T-helper 2 cell treated with Interferon-gamma antibody and Interleukin-4, amounts not matched to agents 100 ng/mL and 5 ng/mL, for 36 hours (primary cell): ENCODE measurements at regions not wholly inside any gene's neighbourhood (a gene's known extent, or its start where the extent isn't known, plus 50 kb on each side); places are given as distances from the start of the nearest gene placed in this dataset.
"Not testable (repeated sequence)": the region's sequence is repeated elsewhere in the genome, so short reads cannot be mapped to it uniquely, and the experiment has no call there.

ENCODE experiments used
- intact Hi-C: fragments of 100-400 bp; cut with micrococcal nuclease; formaldehyde crosslinking; loops from one replicate; pipeline ENCODE4 v1.15.1; 2023

GRCh38 chr2:234165421-234165820, 114.9 kb downstream of the SPP2 start:
- intact Hi-C loops: no loop called here

DNA sequence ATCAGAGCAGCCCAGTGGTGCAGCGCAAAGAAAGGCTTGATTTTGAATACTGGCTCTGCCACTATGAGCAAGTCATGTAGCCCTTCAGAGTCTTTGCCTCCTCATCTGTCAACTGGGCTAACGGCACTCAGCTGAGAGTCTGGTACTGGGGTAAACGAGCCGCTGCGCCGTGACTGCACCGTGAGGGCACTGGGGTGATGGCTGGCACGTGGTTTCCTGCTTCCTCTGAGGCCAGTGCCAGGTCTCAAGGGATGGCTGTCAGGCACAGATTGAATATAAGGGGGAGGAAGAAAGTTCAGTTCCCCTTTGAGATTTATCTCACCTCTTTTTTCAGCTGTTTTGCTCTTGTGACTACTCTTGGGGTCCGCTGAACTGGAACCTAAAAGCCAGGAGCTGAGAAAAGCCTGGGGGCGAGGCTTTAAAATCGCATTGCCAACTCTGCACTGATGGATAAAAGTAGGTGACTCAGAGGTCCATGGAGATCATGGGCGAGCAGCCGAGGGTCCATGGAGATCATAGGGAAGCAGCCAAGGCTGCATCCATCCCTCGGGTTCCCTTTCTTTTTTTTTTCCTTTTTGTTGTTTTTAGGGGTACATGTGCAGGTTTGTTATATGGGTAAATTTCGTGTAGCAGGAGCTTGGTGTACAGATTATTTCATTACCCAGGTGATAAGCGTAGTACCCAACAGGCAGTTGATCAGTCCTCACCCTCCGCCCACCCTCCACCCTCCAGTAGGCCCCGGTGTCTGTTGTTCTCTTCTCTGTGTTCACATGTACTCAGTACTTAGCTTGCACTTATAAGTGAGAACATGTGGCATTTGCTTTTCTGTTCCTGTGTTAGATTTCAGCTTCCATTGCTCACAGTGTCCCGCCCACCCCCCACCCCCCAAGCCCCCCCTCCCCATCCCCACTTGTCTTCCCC, 114.3 kb downstream of the SPP2 start:
- intact Hi-C loops: no loop called here

DNA sequence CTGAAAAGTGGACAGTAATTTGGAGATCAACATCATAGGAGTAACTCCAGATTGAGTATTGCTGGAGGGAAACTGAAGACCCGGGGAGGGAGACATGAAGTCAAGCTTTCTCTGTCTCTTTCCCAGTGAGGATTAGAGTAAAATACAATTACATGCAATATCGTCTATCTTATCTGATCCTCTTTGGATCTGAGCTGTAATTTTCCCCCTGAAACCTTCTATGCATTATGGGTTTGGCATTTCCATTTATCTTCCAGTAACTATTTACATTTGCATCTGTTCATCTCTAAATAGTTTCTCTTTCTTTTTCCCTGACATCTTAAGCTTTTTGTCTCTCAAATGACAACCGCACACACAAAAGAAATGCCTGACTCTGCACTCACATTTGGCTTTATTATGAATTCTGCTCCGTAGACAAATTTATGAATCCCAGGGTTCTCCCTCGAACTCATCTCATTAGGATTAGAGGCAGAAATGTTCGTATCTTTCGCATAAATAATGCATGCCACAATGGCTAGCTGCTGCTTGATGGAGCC, 113.1 kb downstream of the SPP2 start:
- intact Hi-C loops: no loop called here

- intact Hi-C loops: no loop called here
Observed at GRCh38 chr2:234162861-234163260, 112.4 kb downstream of the SPP2 start.

DNA sequence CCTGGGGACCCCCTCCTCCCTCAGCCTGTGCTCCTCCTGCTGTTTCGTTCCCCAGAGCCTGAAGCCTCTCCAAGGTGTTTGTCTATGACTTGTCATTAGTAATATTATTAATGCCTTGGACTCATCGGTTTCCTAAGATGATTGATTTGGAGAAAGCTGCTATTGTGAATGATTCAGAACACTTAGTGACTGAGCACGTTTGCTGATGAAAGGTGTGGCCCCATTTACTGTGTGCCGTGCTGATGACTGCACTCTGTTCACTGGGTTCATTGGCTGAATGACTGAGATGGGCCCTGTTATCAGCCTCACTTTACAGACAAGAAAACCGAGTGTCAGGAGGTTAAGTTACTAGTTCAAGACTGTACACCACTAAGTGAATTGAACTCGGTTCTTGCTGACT, 111.4 kb downstream of the SPP2 start:
- intact Hi-C loops: no loop called here

- intact Hi-C loops: no loop called here
Observed at GRCh38 chr2:234158812-234159211, 108.3 kb downstream of the SPP2 start.

GRCh38 chr2:234157817-234158588, 107.5 kb downstream of the SPP2 start:
- intact Hi-C loops: no loop called here

- intact Hi-C loops: no loop called here
Observed at GRCh38 chr2:234156326-234156725, 105.8 kb downstream of the SPP2 start.

DNA sequence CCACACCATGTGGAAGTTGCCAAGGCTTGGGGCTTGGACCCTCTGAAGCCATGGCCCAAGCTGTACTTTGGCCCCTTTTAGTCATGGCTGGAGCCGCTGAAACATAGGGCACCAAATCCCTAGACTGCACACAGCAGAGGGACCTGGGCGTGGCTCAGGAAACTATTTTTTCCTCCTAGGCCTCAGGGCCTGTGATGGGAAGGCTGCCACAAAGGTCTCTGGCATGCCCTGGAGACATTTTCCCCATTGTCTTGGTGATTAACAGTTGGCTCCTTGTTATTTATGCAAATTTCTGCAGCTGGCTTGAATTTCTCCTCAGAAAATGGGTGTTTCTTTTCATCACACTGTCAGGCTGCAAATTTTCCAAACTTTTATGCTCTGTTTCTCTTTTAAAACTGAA, 102.3 kb downstream of the SPP2 start:
- intact Hi-C loops: not testable (repeated sequence)

- intact Hi-C loops: loop anchor here (2.0 kb wide), 1 partner anchor 145 kb away; no protein-coding TSS in a partner anchor
Observed at GRCh38 chr2:234147335-234147861, 96.9 kb downstream of the SPP2 start.

DNA sequence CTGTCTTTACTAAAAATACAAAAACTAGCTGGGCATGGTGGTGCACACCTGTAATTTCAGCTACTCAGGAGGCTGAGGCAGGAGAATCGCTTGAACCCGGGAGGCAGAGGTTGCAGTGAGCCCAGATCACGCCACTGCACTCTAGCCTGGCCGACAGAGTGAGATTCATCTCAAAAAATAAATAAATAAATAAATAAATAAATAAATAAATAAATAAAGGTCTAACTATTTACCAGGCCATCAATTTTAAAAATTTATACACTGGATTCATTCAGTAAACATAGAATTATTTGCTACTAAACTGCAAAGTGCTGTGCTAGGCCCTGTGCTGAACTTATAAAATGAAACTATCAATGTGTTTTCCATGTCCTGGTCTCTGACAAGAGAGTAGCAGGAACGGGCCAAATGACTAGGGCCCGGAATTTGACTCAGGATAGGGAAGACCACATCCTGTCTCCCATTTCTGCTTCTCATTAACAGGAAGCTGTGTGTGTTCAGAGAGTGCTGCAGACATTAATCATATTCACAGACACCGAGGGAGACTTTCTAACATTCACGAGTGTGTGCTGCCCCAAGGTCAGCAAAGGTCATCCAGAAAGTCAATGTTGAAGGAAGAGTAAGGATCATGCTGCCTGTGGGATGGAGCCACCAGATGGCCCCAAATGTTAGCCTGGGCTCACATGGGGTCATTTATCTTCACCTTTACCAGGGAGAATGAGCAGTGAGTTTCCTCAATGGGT, 95.8 kb downstream of the SPP2 start:
- intact Hi-C loops: loop anchor here (2.0 kb wide), 1 partner anchor 147 kb away; no protein-coding TSS in a partner anchor

- intact Hi-C loops: no loop called here
Observed at GRCh38 chr2:234145511-234145910, 95.0 kb downstream of the SPP2 start.

DNA sequence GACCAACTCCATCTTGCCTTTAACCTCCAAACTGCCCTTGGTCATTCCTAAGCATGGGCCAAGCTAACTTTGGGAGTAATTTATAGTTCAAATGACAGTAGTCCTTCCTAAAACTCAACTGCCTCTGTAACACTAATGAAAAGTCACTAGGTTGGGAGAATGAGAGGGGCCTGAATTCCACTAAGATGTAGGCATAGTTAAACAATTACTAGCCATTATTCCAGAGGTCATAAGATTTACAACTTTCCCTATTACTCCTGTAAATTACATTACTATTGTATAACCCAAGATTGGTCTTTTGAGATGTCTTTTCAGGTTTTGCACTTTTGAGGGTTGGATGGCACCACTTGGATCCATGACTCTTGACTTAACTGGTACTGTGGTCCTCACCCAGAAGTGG, 94.6 kb downstream of the SPP2 start:
- intact Hi-C loops: no loop called here

DNA sequence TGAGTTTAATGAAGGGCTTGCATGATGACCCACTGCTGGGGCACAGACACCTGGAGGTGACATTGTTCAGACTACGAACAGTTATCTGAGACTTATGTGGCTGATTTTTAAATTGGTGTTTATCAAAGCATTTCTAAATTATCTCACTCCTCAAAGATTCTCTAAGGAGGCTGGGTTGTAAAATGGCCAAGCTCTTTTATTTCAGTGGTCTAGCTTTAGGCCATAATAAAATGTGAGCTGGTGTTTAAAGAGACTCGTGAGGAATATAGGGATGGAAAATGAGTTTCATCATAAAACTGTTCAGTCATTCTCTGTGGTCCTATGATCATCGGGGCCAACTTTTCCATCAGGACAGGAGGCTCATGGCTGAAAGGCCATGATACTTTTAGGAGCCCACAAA, 93.4 kb downstream of the SPP2 start:
- intact Hi-C loops: no loop called here

GRCh38 chr2:234142530-234142929, 92.0 kb downstream of the SPP2 start:
- intact Hi-C loops: no loop called here

DNA sequence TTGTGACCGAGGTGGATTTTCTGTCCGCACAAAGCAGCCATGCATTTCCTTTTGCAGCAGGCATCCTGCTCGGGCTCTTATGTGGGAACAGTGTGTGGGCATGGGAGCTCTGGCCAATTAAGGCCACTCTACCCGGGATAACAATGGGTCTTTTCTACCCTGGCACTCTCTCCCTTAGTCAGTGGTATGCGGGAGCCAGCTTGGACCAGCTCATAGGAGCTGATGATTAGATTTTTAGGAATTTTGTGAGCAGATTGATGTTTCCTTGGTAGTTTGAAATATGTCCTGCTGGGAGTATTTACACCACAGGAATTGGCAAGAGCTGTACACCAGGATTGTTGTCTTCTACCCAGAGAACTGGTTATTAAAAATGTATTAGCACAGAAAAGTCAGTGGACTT, 89.3 kb downstream of the SPP2 start:
- intact Hi-C loops: loop anchor here (5.0 kb wide), 1 partner anchor 288 kb away; no protein-coding TSS in a partner anchor

- intact Hi-C loops: loop anchor here (5.0 kb wide), 1 partner anchor 288 kb away; no protein-coding TSS in a partner anchor
Observed at GRCh38 chr2:234138836-234139235, 88.3 kb downstream of the SPP2 start.

- intact Hi-C loops: loop anchor here (5.0 kb wide), 1 partner anchor 290 kb away; no protein-coding TSS in a partner anchor
Observed at GRCh38 chr2:234137400-234138014, 87.0 kb downstream of the SPP2 start.

- intact Hi-C loops: loop anchor here (5.0 kb wide), 1 partner anchor 291 kb away; no protein-coding TSS in a partner anchor
Observed at GRCh38 chr2:234136461-234136860, 86.0 kb downstream of the SPP2 start.

- intact Hi-C loops: loop anchor here (1.0 to 5.0 kb wide), 3 partner anchors 292 to 410 kb away; no protein-coding TSS in a partner anchor
Observed at GRCh38 chr2:234135750-234136221, 85.3 kb downstream of the SPP2 start.
